Mucosa of descending colon (tissue), 3 donors: ENCODE measurements at regions not wholly inside any gene's neighbourhood (a gene's known extent, or its start where the extent isn't known, plus 50 kb on each side); places are given as distances from the start of the nearest gene placed in this dataset.

ENCODE experiments used
- ATAC-seq: fragments of 200-7000 bp; cut with Tn5 transposase; one replicate; pipeline ENCODE4 v1.9.1; 2020; ENCODE audit warnings: mild to moderate bottlenecking, moderate library complexity
- DNase-seq, 3 donors: peaks; one replicate each; pipeline ENCODE4 v3.0.0-alpha.2; 2020
- H3K36me3 ChIP-seq: fragments of 200-600 bp; one replicate; pipeline ENCODE4 v1.8.0; 2021; ENCODE audit warnings: low read depth, mild to moderate bottlenecking
- H3K4me1 ChIP-seq: fragments of 200-600 bp; one replicate; pipeline ENCODE4 v1.8.0; 2021; ENCODE audit warnings: low read depth, mild to moderate bottlenecking
- H3K4me3 ChIP-seq: fragments of 200-600 bp; one replicate; pipeline ENCODE4 v1.8.0; 2021; ENCODE audit warnings: mild to moderate bottlenecking
- H3K9me3 ChIP-seq: fragments of 200-600 bp; one replicate; pipeline ENCODE4 v1.8.0; 2021; ENCODE audit warnings: mild to moderate bottlenecking
- intact Hi-C, 2 donors: fragments of 100-400 bp; cut with DNase I in 1 of 2; cut with micrococcal nuclease in 1 of 2; formaldehyde crosslinking; loops; one replicate each; pipeline versions ENCODE4 v1.11.0 to v1.11.1; 2022; cut with DNase I, micrococcal nuclease
- TF ChIP-seq, protein P1 (sequence below): fragments of 200-600 bp; IDR thresholded peaks from one replicate; pipeline ENCODE4 v1.8.0; 2022; ENCODE audit warnings: antibody characterized with exemption, mild to moderate bottlenecking
- donor health status: DM: no; HTN: no; CAD: no; lungs with moderate emphysema.
- donor health status: DM: no; HTN: no; CAD: no.
- donor health status: DM: no; HTN: yes; CAD: no.

DNA sequence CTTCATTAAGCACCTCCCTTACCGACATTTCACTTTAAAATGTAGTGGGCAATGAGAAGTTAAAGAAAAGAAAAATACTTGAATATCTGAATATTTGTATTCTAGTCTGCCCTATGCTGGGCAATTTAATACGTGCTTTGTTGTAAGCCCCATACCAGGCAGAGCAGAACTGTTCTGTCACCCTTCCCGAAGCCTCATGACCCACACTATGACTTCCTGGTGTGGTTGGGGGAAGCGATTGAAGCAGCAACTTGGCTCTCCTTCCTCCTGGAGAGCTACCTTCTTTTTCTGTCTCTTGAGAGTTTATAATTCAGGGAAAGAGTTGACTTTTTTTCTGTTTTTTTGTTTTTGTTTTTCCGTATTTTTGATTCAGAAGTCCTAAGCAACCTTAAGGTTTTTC lies 243.7 kb downstream of the INHBA start:
- no peak overlapping the region for H3K4me3 ChIP-seq
- peak in 1 of 3 donors; percentile 3 for DNase-seq
- ATAC-seq: peak; percentile 40
- H3K36me3 ChIP-seq: no peaks in the 10 kb centered on the region
- intact Hi-C loops: no loop called here
- H3K9me3 ChIP-seq: no peaks in the 10 kb centered on the region
- TF ChIP-seq, protein P1, sequence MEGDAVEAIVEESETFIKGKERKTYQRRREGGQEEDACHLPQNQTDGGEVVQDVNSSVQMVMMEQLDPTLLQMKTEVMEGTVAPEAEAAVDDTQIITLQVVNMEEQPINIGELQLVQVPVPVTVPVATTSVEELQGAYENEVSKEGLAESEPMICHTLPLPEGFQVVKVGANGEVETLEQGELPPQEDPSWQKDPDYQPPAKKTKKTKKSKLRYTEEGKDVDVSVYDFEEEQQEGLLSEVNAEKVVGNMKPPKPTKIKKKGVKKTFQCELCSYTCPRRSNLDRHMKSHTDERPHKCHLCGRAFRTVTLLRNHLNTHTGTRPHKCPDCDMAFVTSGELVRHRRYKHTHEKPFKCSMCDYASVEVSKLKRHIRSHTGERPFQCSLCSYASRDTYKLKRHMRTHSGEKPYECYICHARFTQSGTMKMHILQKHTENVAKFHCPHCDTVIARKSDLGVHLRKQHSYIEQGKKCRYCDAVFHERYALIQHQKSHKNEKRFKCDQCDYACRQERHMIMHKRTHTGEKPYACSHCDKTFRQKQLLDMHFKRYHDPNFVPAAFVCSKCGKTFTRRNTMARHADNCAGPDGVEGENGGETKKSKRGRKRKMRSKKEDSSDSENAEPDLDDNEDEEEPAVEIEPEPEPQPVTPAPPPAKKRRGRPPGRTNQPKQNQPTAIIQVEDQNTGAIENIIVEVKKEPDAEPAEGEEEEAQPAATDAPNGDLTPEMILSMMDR: no peak
- no peaks in the 10 kb centered on the region for H3K4me1 ChIP-seq

- intact Hi-C loops: no loop called here
- Histone ChIP-seq H3K4me1 (no peaks in the 10 kb centered on the region), H3K4me3 (no peak overlapping the region), H3K9me3 (no peaks in the 10 kb centered on the region), H3K36me3 (no peaks in the 10 kb centered on the region)
- no peak for ATAC-seq
- DNase-seq: no peak
- TF ChIP-seq, protein P1: no peak
Measured at GRCh38 chr7:41457832-41458437, 245.0 kb downstream of the INHBA start.

GRCh38 chr7:41451826-41452225 lies 251.1 kb downstream of the INHBA start:
- intact Hi-C loops: no loop called here
- TF ChIP-seq, protein P1: no peak
- ATAC-seq (no peak), DNase-seq (no peak)
- Histone ChIP-seq H3K9me3 (no peaks in the 10 kb centered on the region), H3K36me3 (no peaks in the 10 kb centered on the region), H3K4me3 (no peak overlapping the region), H3K4me1 (no peaks in the 10 kb centered on the region)

DNA sequence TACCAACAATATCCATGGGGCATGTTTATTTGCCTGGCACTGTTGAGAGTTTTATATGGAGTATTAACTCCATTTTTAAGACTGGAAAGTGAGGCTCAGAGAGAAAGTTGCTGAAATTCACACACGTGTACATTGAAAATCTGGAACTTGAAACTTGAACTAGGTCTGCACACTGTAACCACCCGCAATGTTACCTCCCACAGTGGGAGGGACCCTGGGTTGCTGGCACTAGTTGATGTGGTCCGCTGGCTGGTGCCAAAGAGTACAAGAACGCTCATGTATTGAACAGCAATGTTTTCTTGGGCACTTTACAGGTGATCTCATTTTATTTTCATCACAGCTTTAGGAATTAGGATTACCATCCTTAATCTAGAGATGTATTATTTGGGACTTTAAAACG lies 253.2 kb downstream of the INHBA start:
- Histone ChIP-seq H3K4me1 (no peaks in the 10 kb centered on the region), H3K4me3 (no peak overlapping the region), H3K36me3 (no peaks in the 10 kb centered on the region), H3K9me3 (no peaks in the 10 kb centered on the region)
- intact Hi-C loops: no loop called here
- ATAC-seq: no peak
- TF ChIP-seq, protein P1: no peak
- no peak for DNase-seq

DNA sequence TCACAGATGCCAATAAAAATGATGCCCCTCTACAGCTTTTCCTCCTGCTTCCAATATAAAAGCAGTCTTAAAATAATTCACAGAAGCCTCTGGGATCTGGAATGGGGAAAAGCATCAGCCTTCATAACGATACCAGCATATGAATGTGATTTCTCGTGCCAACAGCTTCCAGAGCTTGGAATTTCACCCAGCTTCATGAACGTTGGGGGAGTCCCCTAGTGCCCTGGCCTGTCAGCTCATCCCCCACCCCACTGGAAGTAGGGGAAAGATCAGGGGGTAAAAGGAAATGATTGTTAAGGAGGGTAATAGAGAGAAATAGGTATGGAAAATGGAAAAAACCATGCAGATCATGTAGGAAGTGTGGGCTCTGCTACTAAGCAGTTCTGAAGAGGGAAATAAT lies 253.6 kb downstream of the INHBA start:
- ATAC-seq: no peak
- TF ChIP-seq, protein P1: no peak
- no peak for DNase-seq
- Histone ChIP-seq H3K4me3 (no peak overlapping the region), H3K9me3 (no peaks in the 10 kb centered on the region), H3K4me1 (no peaks in the 10 kb centered on the region), H3K36me3 (no peaks in the 10 kb centered on the region)
- intact Hi-C loops: no loop called here

GRCh38 chr7:41448104-41448503 lies 254.8 kb downstream of the INHBA start:
- ATAC-seq (no peak), DNase-seq (no peak)
- Histone ChIP-seq H3K4me1 (no peaks in the 10 kb centered on the region), H3K36me3 (no peaks in the 10 kb centered on the region), H3K9me3 (no peaks in the 10 kb centered on the region), H3K4me3 (no peak overlapping the region)
- TF ChIP-seq, protein P1: no peak
- intact Hi-C loops: no loop called here
